Right renal cortex interstitium (tissue), 3 donors: ENCODE measurements at regions not wholly inside any gene's neighbourhood (a gene's known extent, or its start where the extent isn't known, plus 50 kb on each side); places are given as distances from the start of the nearest gene placed in this dataset.
"Not testable (repeated sequence)": the region's sequence is repeated elsewhere in the genome, so short reads cannot be mapped to it uniquely, and the experiment has no call there.

Experiments used
- DNase-seq, 3 donors: peaks; one replicate each; pipeline ENCODE4 v3.0.0-alpha.2; 2013; ENCODE audit warnings: low read depth in 3 of 3, low spot score in 2 of 3

DNA sequence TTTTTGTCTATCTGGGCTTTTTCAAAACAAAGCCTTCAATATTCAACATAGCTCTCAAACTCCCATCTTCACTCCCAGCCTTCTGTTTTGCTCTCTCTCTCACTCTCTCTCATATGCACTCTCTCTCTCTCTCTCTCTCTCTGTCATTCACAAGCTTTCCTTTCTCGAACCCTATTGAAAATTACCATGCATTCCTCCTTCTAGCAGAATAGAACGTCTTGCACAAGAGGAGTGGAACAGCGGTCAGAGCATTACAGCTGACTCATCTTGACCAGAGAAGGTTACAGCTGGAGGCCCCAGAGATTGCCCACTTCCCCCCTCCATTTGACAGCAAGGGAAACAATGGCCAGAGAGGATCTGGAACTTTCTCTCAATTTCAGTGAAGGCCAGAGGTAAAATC is 51.0 kb upstream of the LIFR start:
- no peak for DNase-seq

- no peak for DNase-seq
Observed at GRCh38 chr5:38607930-38608564, 51.6 kb upstream of the LIFR start.

- no peak for DNase-seq
Observed at GRCh38 chr5:38608874-38609273, 52.4 kb upstream of the LIFR start.

DNA sequence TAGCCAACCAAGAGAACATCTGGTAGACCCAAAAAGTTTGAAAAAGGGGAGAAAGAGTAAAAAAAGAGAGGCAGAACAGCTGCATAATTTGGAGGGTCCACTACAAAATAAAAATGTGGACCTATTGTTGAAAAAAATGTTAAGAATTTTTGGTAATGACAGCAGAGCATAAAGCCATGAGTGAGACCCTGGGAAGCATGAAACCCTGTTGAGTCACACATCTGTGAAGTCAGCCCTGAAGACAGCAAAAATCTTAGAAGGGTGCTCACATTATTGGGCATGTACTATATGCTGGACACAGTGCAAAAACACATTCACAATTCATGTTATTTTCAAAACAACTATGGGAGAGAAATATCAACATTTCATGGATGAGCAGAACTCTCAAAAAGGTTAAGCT is 56.4 kb upstream of the LIFR start:
- DNase-seq = no peak

DNA sequence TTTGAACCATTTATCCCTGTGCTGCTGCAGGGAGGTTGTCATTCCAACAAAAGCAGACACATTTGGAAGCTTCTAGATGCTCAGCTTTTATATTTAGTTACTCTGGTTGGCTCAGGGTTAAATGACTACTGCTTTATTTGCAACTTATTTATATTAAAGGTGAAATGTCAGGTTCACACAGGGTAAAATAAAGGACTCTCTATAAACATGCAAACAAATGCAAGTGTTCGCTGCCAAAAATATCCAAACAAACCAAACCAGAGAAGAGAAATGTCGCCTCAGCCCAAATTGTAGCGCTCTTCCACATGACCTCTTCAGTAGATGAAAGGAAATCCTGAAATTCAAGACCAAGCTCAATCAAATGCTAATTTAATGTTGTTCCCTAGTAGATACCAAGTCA is 57.0 kb upstream of the LIFR start:
- no peak for DNase-seq

GRCh38 chr5:38613992-38614836 is 57.8 kb upstream of the LIFR start:
- DNase-seq = no peak

DNA sequence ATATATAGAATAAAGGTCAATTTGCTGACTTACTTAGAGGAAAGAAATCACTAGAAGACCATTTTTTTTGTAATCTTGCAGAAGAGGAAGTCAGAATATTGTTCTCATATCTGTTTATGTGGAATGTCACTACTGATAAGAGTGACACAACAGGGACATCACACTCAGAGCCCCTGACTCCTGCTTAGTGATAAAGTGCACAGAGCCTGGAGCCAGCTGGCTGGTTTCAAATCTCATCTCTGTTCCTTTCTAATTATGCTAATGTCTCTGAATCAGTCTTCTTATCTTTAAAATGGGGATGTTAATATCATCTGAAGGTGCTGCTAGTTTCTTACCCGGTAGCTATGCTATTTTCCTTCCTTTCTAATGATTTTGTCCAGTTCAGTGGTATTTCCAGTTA is 58.6 kb upstream of the LIFR start:
- no peak for DNase-seq

DNA sequence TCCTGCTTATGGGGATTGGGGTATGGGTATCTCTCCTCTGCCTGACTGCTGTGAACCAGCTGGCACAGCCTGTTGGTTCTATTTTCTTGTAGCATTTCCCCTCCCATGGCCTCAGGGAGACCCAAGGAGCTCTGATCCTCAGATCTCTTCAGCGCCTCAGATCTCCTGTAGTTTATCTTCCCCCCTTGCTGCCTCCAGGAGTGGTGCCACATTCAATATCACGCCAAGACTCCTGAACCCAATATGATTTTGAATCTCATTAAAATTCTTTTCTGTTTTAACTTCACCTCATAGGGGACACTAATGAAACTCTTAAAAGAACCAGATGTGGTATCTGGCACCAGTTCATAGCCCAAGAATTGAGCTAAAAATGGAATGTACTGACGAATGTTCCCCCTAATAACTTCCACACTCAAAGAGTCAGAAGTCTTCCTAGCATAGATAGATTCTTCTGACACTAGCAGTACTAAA is 59.6 kb upstream of the LIFR start:
- DNase-seq = no peak

GRCh38 chr5:38618154-38618553 is 61.7 kb upstream of the LIFR start:
- no peak for DNase-seq

DNA sequence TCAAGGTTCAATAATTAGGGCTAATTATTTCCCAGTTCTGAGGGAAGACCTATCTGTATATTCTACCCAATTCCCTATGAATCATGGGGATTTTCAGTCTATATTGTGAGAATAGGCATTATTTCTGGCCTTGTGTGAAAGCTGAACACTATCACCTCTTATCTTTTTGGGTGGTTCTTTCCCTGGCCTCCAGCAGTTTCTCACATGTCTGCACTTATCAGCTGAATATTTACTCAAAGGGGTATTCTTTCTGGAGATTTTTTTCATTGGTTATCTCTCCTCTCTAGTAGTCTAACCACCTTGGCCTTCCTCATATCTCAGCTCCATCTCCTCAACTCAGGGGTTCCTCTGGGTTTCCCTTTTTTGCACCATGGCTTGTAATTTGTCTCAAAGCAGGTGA is 64.9 kb upstream of the LIFR start:
- DNase-seq = no peak

DNA sequence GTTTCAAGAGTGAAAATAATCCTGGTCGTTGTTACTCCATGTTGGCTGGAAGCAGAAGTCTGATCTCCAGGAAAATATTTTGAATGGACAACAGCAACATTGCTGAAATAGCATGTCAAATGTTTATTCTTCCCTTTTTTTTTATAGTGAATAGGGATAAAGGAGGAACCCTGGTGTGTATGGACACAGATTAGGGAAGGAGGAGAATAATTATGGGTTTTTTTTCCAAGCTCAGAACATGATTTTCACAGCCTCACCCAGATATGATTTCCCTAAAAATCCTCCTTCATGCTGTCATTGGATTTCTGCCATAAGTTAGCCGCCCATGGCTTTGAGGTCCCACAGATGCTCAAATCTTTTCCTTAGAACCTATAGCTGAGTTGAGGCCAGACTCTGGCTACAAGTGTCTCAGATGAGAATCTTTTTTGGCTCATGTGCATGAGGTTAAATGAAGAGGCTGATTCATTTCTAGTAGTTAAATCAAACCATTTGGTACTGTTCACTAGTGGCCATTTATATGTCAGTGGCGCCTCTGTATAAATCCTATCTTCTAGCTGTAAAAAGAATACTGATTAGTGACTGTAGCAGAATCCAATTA is 65.5 kb upstream of the LIFR start:
- DNase-seq = no peak

- DNase-seq = no peak
Observed at GRCh38 chr5:38622723-38623129, 66.3 kb upstream of the LIFR start.

GRCh38 chr5:38624541-38624940 is 68.1 kb upstream of the LIFR start:
- not testable (repeated sequence) for DNase-seq

DNA sequence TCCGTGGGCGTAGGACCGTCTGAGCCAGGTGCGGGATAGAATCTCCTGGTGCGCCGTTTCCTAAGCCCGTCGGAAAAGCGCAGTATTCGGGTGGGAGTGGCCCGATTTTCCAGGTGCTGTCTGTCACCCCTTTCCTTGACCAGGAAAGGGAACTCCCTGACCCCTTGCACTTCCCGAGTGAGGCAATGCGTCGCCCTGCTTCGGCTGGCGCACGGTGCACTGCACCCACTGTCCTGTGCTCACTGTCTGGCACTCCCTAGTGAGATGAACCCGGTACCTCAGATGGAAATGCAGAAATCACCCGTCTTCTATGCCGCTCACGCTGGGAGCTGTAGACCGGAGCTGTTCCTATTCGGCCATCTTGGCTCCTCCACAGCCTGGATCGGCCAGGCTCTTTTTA is 74.9 kb upstream of the LIFR start:
- not testable (repeated sequence) for DNase-seq

GRCh38 chr5:38634568-38635369 is 78.3 kb upstream of the LIFR start:
- no peak for DNase-seq

- no peak for DNase-seq
Observed at GRCh38 chr5:38636626-38637025, 80.2 kb upstream of the LIFR start.

DNA sequence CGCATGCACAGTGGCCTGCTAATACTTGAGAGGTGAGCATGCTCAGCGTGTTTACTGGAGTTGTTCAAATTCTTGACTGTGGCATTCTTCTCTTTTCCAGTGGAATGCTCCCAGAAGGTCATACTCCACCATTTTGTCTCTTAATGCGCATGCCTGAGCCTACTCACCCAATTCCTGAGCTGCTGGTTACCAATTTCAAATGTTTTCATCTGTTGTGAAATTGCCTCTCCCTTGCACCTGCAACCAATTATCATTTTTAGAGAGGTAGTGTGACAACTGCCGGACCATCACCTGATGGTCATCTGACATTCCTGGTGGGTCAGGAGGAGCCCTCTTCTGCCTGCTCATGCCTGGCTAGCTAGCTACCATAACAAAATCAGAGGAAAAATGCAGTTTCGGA is 82.2 kb upstream of the LIFR start:
- no peak for DNase-seq

GRCh38 chr5:38639377-38640358 is 83.2 kb upstream of the LIFR start:
- DNase-seq = no peak

GRCh38 chr5:38641003-38641402 is 84.6 kb upstream of the LIFR start:
- DNase-seq = no peak
